GM19239 (cell line): ENCODE measurements at regions not wholly inside any gene's neighbourhood (a gene's known extent, or its start where the extent isn't known, plus 50 kb on each side); places are given as distances from the start of the nearest gene placed in this dataset.

ENCODE experiments used
- DNase-seq: peaks from one replicate; pipeline ENCODE4 v3.0.0; 2011; ENCODE audit warnings: low spot score; ENCODE audit not compliant: insufficient read length
- FAIRE-seq: peaks from 2 replicates; lab custom pipeline; 2011; peaks lifted over from hg19 to GRCh38; lab: Jason Lieb, UNC

DNA sequence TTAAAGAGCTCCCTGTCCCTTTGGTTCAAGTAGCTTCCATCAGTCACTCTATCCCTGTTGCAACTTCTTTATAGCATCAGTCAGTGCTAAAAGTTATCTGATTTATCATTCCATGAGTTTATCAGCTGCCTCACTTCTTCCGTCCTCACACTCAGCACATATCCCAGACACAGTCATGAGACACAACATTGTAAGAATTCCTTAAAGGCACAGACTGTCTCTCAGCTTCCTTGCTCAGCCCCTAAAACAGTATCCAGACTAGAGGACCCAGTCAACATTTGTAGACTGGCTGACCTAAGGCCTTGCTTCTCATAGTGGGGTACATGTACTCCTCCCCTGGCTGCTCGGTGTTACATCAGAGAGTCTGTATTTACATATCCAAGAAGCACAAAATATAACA, 164.9 kb upstream of the ADGRL2 start:
- DNase-seq (no peak), FAIRE-seq (no peak)

DNA sequence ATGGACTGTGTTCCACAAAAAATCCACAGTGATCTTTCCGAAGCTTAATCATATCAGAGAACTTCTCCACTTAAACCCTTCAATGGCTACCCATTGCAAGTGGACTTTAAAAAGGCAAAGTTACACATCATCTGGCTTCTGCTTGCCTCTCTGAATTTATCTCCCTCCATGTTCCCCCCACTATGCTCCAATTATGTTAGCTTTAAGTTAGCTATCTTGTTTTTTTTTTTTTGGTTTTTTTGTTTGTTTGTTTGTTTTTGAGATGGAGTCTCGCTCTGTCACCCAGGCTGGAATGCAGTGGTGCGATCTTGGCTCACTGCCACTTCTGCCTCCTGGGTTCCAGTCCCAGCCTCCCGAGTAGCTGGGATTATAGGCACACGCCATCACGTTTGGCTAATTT, 166.4 kb upstream of the ADGRL2 start:
- DNase-seq (no peak), FAIRE-seq (no peak)

GRCh38 chr1:81619156-81619555, 181.6 kb upstream of the ADGRL2 start:
- DNase-seq (no peak), FAIRE-seq (no peak)

GRCh38 chr1:81618376-81618775, 182.4 kb upstream of the ADGRL2 start:
- FAIRE-seq = no peak
- no peak for DNase-seq

GRCh38 chr1:81617308-81617967, 183.3 kb upstream of the ADGRL2 start:
- no peak for FAIRE-seq
- DNase-seq = no peak

DNA sequence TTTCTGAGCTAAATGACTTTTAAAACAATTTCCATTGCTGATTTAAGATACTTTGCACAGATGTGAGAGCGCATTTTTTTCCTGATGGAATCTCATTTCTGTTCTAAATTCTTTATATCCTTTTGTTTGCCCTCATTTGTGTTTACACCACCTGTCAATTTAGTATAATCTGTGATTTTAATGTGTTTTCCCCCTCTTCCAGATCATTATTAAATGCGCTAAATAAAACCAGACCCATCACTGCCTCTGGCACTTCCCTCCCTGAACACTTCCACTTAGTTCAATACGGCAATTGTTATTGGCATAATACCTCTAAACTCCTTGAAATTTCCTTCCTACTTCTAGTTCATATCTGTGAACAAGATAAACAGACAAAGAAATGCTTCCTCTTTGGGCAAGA, 186.9 kb upstream of the ADGRL2 start:
- DNase-seq (no peak), FAIRE-seq (no peak)

GRCh38 chr1:81607924-81608323, 192.8 kb upstream of the ADGRL2 start:
- DNase-seq = no peak
- FAIRE-seq = no peak

GRCh38 chr1:81607086-81607485, 193.6 kb upstream of the ADGRL2 start:
- DNase-seq (no peak), FAIRE-seq (no peak)

GRCh38 chr1:81606656-81607055, 194.1 kb upstream of the ADGRL2 start:
- FAIRE-seq = no peak
- DNase-seq = no peak

- DNase-seq (no peak), FAIRE-seq (no peak)
These were observed 195.7 kb upstream of the ADGRL2 start for GRCh38 chr1:81605023-81605422.

GRCh38 chr1:81600878-81601622, 199.7 kb upstream of the ADGRL2 start:
- FAIRE-seq (peak; percentile 68), DNase-seq (no peak)

- DNase-seq (no peak), FAIRE-seq (no peak)
These were observed 200.4 kb upstream of the ADGRL2 start for GRCh38 chr1:81600363-81600762.

DNA sequence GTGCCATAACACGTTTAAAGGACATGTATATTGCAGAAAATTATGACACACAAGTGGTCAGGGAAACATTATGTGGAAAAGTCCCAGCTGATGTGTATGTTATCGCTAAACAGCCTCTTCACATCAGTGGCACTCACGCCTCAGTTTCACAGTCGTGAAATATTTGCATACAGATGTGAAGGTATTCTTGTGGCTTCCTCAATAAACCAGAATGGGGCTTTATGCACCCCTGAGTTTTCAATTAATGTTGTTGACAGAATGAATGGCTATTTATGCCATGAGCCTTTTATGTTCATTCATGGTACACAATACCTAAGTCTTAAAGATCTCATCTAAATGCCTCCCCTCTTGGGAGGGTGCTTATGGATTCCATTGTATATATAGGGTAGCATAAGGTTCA, 202.1 kb upstream of the ADGRL2 start:
- no peak for FAIRE-seq
- no peak for DNase-seq

DNA sequence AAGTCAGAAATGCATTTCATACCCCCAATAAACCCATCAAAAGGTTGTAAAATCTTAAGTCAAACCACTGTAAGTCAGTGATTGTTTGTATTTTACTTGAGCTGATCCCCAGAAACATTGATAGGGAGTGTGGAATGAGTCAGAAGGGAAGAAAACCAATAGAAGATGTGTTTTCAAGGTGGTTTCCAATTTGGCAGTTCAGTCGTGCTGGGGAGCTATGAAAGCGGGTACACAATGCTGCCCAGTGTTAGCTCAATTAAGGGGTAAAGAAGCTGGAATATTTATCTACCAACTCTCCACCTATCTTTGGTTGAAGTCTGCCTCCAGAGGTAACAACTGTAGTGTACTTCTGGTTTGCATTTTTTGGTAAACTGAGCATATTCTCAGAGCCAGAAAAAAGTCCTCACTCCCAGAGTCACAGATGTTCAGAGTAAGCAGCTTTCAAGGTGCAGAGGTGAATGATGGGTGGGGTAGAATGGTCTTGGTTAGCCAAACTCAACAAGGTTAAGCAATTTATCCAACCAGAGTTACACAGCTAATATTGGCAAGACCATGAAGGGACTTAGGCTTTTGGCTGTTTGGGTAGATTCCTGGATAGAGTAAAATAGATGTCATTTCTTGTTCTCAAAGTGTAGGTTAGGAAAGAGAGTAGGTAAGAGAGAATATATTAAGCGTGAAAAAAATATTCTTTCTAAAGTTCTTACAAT, 202.9 kb upstream of the ADGRL2 start:
- FAIRE-seq (no peak), DNase-seq (no peak)

GRCh38 chr1:81596341-81596740, 204.4 kb upstream of the ADGRL2 start:
- FAIRE-seq (no peak), DNase-seq (no peak)

DNA sequence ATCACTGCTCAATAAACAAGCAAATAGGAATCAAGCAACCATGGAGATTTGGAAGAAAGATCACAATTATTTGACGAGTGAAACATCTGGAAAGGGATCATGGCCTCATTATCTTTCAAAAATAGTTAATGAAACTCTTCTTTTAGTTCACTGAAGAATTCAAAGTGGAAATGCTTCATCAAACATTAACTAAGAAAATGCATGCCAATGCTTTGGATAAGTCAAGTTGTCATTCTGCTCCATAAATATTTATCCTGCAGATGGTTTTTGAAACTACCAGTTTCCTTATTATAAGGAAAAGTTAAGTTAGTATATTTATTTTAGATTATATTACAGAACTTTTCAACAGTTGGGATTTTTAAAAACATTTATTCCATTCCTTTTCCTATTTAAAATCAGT, 206.5 kb upstream of the ADGRL2 start:
- no peak for DNase-seq
- FAIRE-seq = no peak

DNA sequence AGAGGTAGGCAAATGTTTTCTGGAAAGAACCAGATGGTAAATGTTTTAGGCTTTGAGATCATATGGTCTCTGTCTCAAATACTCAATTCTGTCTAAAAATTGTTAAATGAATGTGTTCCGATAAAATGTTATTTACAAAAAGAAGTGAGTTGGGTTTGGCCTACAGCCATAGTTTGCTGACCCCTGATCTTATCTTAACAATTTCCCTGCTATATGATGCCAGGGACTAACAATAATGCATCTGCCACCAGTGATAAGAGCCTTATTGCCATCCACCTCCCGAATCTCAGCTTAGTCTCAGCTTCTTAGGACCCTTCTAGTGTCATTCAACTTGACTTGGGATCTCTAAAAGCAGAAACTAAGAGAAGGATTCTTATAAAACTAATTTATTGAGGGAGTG, 208.5 kb upstream of the ADGRL2 start:
- FAIRE-seq (no peak), DNase-seq (no peak)

- FAIRE-seq (no peak), DNase-seq (no peak)
These were observed 210.6 kb upstream of the ADGRL2 start for GRCh38 chr1:81590171-81590570.

DNA sequence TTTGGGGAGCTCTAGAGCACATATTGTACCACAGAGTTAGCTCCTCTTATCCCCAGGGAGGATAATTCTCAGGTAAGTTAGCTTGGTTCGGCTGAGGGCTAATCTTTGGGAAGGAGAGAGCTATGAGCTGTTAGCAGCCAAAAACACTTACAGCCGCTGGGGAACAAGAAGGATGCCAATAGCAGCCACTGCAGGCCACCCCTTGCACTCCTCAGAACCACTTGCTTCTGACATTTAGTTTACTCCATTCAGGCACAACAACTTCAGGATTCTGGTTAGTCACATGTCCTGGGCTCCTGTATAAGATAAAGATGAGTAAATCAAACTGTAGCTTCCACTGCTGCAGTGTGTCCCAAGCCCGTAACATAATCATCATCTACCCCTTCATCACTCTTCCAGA, 212.6 kb upstream of the ADGRL2 start:
- DNase-seq (no peak), FAIRE-seq (no peak)

GRCh38 chr1:81587426-81587825, 213.3 kb upstream of the ADGRL2 start:
- FAIRE-seq (no peak), DNase-seq (no peak)

DNA sequence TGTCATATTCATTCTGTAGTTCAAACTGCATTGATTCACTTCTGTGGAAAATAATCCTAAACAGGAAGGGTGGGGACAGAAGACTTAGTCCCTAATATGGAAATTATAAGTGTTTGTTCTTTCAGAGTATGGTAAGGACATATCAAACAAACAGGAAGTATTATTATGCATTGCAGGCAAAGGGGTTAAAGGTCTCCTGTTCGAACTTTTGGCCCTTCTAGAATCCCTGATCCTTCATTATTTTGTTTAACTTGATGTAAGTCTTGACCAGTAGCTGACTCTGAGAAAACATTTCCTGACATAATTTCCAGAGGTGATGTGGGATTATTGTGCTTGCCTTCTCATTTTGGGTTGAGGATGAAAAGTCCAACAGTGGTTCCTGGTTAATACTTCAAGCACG, 215.4 kb upstream of the ADGRL2 start:
- DNase-seq (no peak), FAIRE-seq (no peak)
